WTC11 (cell line): ENCODE measurements at regions not wholly inside any gene's neighbourhood (a gene's known extent, or its start where the extent isn't known, plus 50 kb on each side); places are given as distances from the start of the nearest gene placed in this dataset.

Experiments used
- ATAC-seq: fragments of 200-7000 bp; cut with Tn5 transposase; 2 replicates; pipeline ENCODE4 v1.10.0; 2021; ENCODE audit warnings: mild to moderate bottlenecking, moderate library complexity
- CTCF ChIA-PET: fragments of 300-600 bp; sonication (Branson Sonifier 250); formaldehyde crosslinking; loops from one replicate; lab custom pipeline; 2021; ENCODE audit warnings: antibody characterized with exemption; lab: Charles Lee
- POLR2A ChIA-PET: fragments of 350-600 bp; sonication (Branson Sonifier 250); formaldehyde crosslinking; loops from one replicate; lab custom pipeline; 2021; ENCODE audit warnings: antibody characterized with exemption; lab: Charles Lee
- DNase-seq: peaks from one replicate; pipeline ENCODE4 v3.0.0; 2021; ENCODE audit warnings: low spot score
- H3K27ac Mint-ChIP-seq: 2 replicates; pipeline ENCODE4 v1.8.0; 2021; ENCODE audit warnings: mixed read lengths
- H3K27me3 Mint-ChIP-seq: 2 replicates; pipeline ENCODE4 v1.8.0; 2021; ENCODE audit warnings: low read depth, mild to moderate bottlenecking, moderate library complexity, mixed read lengths
- H3K36me3 Mint-ChIP-seq: 2 replicates; pipeline ENCODE4 v1.8.0; 2021; ENCODE audit warnings: mixed read lengths
- H3K4me1 Mint-ChIP-seq: 2 replicates; pipeline ENCODE4 v1.8.0; 2022; ENCODE audit warnings: mixed read lengths
- H3K4me3 Mint-ChIP-seq: 2 replicates; pipeline ENCODE4 v1.8.0; 2021; ENCODE audit warnings: mild to moderate bottlenecking, moderate library complexity, mixed read lengths
- H3K9me3 Mint-ChIP-seq: 2 replicates; pipeline ENCODE4 v1.8.0; 2021; ENCODE audit warnings: mixed read lengths
- ATF1 ChIP-seq: sonication (generic); formaldehyde crosslinking; IDR thresholded peaks from 2 replicates; pipeline ENCODE4 v1.8.1; 2023; ENCODE audit warnings: mild to moderate bottlenecking, moderate library complexity, missing genetic modification reagents
- ATF2 ChIP-seq: sonication (generic); formaldehyde crosslinking; IDR thresholded peaks from 2 replicates; pipeline ENCODE4 v1.8.1; 2022; ENCODE audit warnings: low read depth, missing genetic modification reagents, borderline replicate concordance
- E2F1 ChIP-seq: sonication (generic); formaldehyde crosslinking; IDR thresholded peaks from 2 replicates; pipeline ENCODE4 v1.8.0; 2022; ENCODE audit warnings: mild to moderate bottlenecking, missing genetic modification reagents
- EMX1 ChIP-seq: fragments of 250-450 bp; sonication (Bioruptor Pico); IDR thresholded peaks from 2 replicates; pipeline ENCODE4 v1.8.0; 2021; ENCODE audit warnings: mild to moderate bottlenecking
- FOXJ3 ChIP-seq: sonication (generic); formaldehyde crosslinking; IDR thresholded peaks from 2 replicates; pipeline ENCODE4 v1.9.0; 2021; ENCODE audit warnings: missing genetic modification reagents, mild to moderate bottlenecking, borderline replicate concordance
- HMGA2 ChIP-seq: fragments of 250-450 bp; sonication (Bioruptor Pico); IDR thresholded peaks from 2 replicates; pipeline ENCODE4 v1.4.0; 2021; ENCODE audit warnings: mild to moderate bottlenecking, moderate library complexity
- JAZF1 ChIP-seq: fragments of 250-450 bp; sonication (Bioruptor Pico); IDR thresholded peaks from 2 replicates; pipeline ENCODE4 v1.9.0; 2021; ENCODE audit warnings: moderate library complexity, mild to moderate bottlenecking, inconsistent platforms
- KAT7 ChIP-seq: sonication (generic); formaldehyde crosslinking; IDR thresholded peaks from 2 replicates; pipeline ENCODE4 v1.8.1; 2023; ENCODE audit warnings: missing genetic modification reagents, mild to moderate bottlenecking, borderline replicate concordance
- MXD4 ChIP-seq: fragments of 250-450 bp; sonication (Bioruptor Pico); IDR thresholded peaks from 2 replicates; pipeline ENCODE4 v1.8.0; 2021; ENCODE audit warnings: mild to moderate bottlenecking, moderate library complexity, borderline replicate concordance
- MYBL2 ChIP-seq: sonication (generic); formaldehyde crosslinking; IDR thresholded peaks from 2 replicates; pipeline ENCODE4 v1.8.1; 2023; ENCODE audit warnings: mild to moderate bottlenecking, moderate library complexity, missing genetic modification reagents
- NFYB ChIP-seq: sonication (generic); formaldehyde crosslinking; conservative IDR thresholded peaks from 2 replicates; pipeline ENCODE4 v1.8.0; 2022; ENCODE audit warnings: low read depth, missing genetic modification reagents
- NR1H2 ChIP-seq: sonication (generic); formaldehyde crosslinking; IDR thresholded peaks from 2 replicates; pipeline ENCODE4 v1.9.0; 2021; ENCODE audit warnings: mild to moderate bottlenecking, moderate library complexity, missing genetic modification reagents
- NR3C1 ChIP-seq: sonication (generic); formaldehyde crosslinking; conservative IDR thresholded peaks from 2 replicates; pipeline ENCODE4 v1.8.1; 2023; ENCODE audit warnings: low read depth, mild to moderate bottlenecking, missing genetic modification reagents
- PRDM15 ChIP-seq: sonication (generic); formaldehyde crosslinking; IDR thresholded peaks from 2 replicates; pipeline ENCODE4 v1.8.0; 2022; ENCODE audit warnings: missing genetic modification reagents
- TCF7 ChIP-seq: sonication (generic); formaldehyde crosslinking; IDR thresholded peaks from 2 replicates; pipeline ENCODE4 v1.8.0; 2022; ENCODE audit warnings: mild to moderate bottlenecking, low read depth, missing genetic modification reagents, moderate library complexity
- TEAD1 ChIP-seq: sonication (generic); formaldehyde crosslinking; IDR thresholded peaks from 2 replicates; pipeline ENCODE4 v1.8.0; 2022; ENCODE audit warnings: mild to moderate bottlenecking, missing genetic modification reagents
- TEAD4 ChIP-seq: sonication (generic); formaldehyde crosslinking; IDR thresholded peaks from 2 replicates; pipeline ENCODE4 v1.8.0; 2022; ENCODE audit warnings: mild to moderate bottlenecking, missing genetic modification reagents
- TP53 ChIP-seq: sonication (generic); formaldehyde crosslinking; IDR thresholded peaks from 2 replicates; pipeline ENCODE4 v1.8.1; 2023; ENCODE audit warnings: mild to moderate bottlenecking, missing genetic modification reagents
- ZNF121 ChIP-seq: sonication (generic); formaldehyde crosslinking; IDR thresholded peaks from 2 replicates; pipeline ENCODE4 v1.8.0; 2023; ENCODE audit warnings: missing genetic modification reagents
- ZNF232 ChIP-seq: sonication (generic); formaldehyde crosslinking; IDR thresholded peaks from 2 replicates; pipeline ENCODE4 v1.8.0; 2022; ENCODE audit warnings: mild to moderate bottlenecking, missing genetic modification reagents
- ZNF416 ChIP-seq: fragments of 250-450 bp; sonication (Bioruptor Pico); IDR thresholded peaks from 2 replicates; pipeline ENCODE4 v1.9.0; 2021; ENCODE audit warnings: mild to moderate bottlenecking, inconsistent platforms
- ZNF423 ChIP-seq: fragments of 250-450 bp; sonication (Bioruptor Pico); IDR thresholded peaks from 2 replicates; pipeline ENCODE4 v2.1.2; 2022; ENCODE audit warnings: mild to moderate bottlenecking, moderate library complexity
- ZNF671 ChIP-seq: fragments of 250-450 bp; sonication (Bioruptor Pico); IDR thresholded peaks from 2 replicates; pipeline ENCODE4 v1.8.0; 2021; ENCODE audit warnings: mild to moderate bottlenecking
- TF ChIP-seq, protein P1 (sequence below): sonication (generic); formaldehyde crosslinking; IDR thresholded peaks from 2 replicates; pipeline ENCODE4 v1.8.1; 2023; ENCODE audit warnings: mild to moderate bottlenecking, missing genetic modification reagents, moderate library complexity
- TF ChIP-seq, protein P2 (sequence below): sonication (generic); formaldehyde crosslinking; IDR thresholded peaks from 2 replicates; pipeline ENCODE4 v1.8.0; 2023; ENCODE audit warnings: missing genetic modification reagents
- TF ChIP-seq, protein P3 (sequence below): sonication (generic); formaldehyde crosslinking; conservative IDR thresholded peaks from 2 replicates; pipeline ENCODE4 v1.8.1; 2022; ENCODE audit warnings: mild to moderate bottlenecking, missing genetic modification reagents

GRCh38 chr3:82274897-82275296 is 513.5 kb upstream of the GBE1 start (continued):
- TF ChIP-seq ZNF671 (CRISPR knock-in tag) (no peak), ZNF232 (CRISPR knock-in tag) (no peak)

DNA sequence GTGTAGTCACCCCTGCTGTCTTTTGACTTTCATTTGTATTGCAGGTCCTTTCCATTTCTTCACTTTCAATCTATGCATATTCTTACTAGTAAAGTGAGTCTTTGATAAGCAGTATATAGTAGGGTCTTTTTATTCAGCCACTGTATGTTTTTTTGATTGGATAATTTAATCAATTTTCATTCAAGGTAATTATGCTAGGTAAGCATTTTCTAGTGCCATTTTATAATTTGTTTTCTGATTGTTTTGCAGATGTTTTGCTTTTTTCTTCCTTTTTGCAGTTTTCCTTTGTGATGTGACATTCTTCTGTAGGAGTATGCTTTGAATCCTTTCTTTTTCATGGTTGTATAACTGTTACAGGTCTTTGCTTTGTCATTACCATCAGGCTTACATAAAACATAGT is 504.3 kb upstream of the GBE1 start:
- no peak for DNase-seq
- ATAC-seq: no peak
- peaks cover 18% of the 10 kb centered on the region for H3K4me1 Mint-ChIP-seq
- H3K27ac Mint-ChIP-seq: no peak overlapping the region
- ChIA-PET CTCF (no interaction called here), POLR2A (no interaction called here)
- no peak overlapping the region for H3K4me3 Mint-ChIP-seq
- peaks cover 25% of the 10 kb centered on the region for H3K9me3 Mint-ChIP-seq
- H3K36me3 Mint-ChIP-seq: peaks cover 15% of the 10 kb centered on the region
- no peaks in the 10 kb centered on the region for H3K27me3 Mint-ChIP-seq
- TF ChIP-seq, protein P1, sequence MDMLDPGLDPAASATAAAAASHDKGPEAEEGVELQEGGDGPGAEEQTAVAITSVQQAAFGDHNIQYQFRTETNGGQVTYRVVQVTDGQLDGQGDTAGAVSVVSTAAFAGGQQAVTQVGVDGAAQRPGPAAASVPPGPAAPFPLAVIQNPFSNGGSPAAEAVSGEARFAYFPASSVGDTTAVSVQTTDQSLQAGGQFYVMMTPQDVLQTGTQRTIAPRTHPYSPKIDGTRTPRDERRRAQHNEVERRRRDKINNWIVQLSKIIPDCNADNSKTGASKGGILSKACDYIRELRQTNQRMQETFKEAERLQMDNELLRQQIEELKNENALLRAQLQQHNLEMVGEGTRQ (CRISPR knock-in tag): no peak
- no peak for TF ChIP-seq TCF7 (CRISPR knock-in tag)
- TF ChIP-seq TP53 (CRISPR knock-in tag): no peak
- no peak for TF ChIP-seq MXD4 (CRISPR knock-in tag)
- no peak for TF ChIP-seq ZNF232 (CRISPR knock-in tag)
- no peak for TF ChIP-seq PRDM15 (CRISPR knock-in tag)
- TF ChIP-seq HMGA2 (CRISPR knock-in tag): no peak
- TF ChIP-seq, protein P2, sequence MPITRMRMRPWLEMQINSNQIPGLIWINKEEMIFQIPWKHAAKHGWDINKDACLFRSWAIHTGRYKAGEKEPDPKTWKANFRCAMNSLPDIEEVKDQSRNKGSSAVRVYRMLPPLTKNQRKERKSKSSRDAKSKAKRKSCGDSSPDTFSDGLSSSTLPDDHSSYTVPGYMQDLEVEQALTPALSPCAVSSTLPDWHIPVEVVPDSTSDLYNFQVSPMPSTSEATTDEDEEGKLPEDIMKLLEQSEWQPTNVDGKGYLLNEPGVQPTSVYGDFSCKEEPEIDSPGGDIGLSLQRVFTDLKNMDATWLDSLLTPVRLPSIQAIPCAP (CRISPR knock-in tag): no peak
- no peak for TF ChIP-seq E2F1
- TF ChIP-seq ZNF416 (CRISPR knock-in tag): no peak

GRCh38 chr3:82262193-82262592 is 500.7 kb upstream of the GBE1 start:
- no peaks in the 10 kb centered on the region for H3K36me3 Mint-ChIP-seq
- H3K9me3 Mint-ChIP-seq: peaks cover 7% of the 10 kb centered on the region
- TF ChIP-seq NR3C1 (CRISPR knock-in tag) (no peak), TEAD1 (CRISPR knock-in tag) (no peak), NR1H2 (CRISPR knock-in tag) (no peak), TCF7 (CRISPR knock-in tag) (no peak), EMX1 (CRISPR knock-in tag) (no peak), ZNF121 (CRISPR knock-in tag) (no peak), FOXJ3 (CRISPR knock-in tag) (no peak), NFYB (CRISPR knock-in tag) (no peak), MXD4 (CRISPR knock-in tag) (no peak), KAT7 (CRISPR knock-in tag) (no peak), ZNF423 (CRISPR knock-in tag) (no peak), ATF2 (CRISPR knock-in tag) (no peak), JAZF1 (no peak), TEAD4 (CRISPR knock-in tag) (no peak), HMGA2 (CRISPR knock-in tag) (no peak), ATF1 (CRISPR knock-in tag) (no peak), MYBL2 (CRISPR knock-in tag) (no peak)
- TF ChIP-seq, protein P3, sequence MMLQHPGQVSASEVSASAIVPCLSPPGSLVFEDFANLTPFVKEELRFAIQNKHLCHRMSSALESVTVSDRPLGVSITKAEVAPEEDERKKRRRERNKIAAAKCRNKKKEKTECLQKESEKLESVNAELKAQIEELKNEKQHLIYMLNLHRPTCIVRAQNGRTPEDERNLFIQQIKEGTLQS (CRISPR knock-in tag): no peak
- TF ChIP-seq, protein P2 (CRISPR knock-in tag): no peak
- peak overlapping the region; percentile 6 for H3K27ac Mint-ChIP-seq
- ChIA-PET CTCF (no interaction called here), POLR2A (no interaction called here)
- H3K4me3 Mint-ChIP-seq: no peak overlapping the region
- peaks cover 18% of the 10 kb centered on the region for H3K4me1 Mint-ChIP-seq
- DNase-seq: no peak
- no peak for ATAC-seq
- H3K27me3 Mint-ChIP-seq: no peaks in the 10 kb centered on the region
